Raji (cell line): ENCODE measurements at regions not wholly inside any gene's neighbourhood (a gene's known extent, or its start where the extent isn't known, plus 50 kb on each side); places are given as distances from the start of the nearest gene placed in this dataset.

Experiments
- POLR2A ChIP-seq: IDR thresholded peaks from 2 replicates; pipeline ENCODE4 v1.6.1; 2011; ENCODE audit warnings: low read depth, low read length, control low read depth; ENCODE audit not compliant: insufficient read depth

DNA sequence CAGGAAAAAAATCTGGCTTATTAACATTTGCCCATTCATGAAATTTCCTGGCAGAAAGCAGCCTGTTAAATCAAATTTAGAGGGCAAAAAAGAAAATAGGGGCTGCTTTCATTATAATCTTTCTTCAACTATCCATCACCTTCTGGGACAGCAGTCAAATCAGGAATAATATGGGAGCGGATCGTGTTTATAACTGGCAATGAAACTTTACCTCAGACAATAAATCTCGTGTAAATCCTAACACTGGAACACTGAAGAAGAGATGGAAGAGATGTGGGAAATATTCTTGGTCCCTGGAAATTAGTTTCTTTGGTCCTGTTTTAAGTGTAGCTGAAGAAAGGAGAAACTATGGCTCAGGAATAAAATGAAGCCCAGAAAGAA lies 77.5 kb upstream of the SERTAD2 start:
- no peak for TF ChIP-seq POLR2A

DNA sequence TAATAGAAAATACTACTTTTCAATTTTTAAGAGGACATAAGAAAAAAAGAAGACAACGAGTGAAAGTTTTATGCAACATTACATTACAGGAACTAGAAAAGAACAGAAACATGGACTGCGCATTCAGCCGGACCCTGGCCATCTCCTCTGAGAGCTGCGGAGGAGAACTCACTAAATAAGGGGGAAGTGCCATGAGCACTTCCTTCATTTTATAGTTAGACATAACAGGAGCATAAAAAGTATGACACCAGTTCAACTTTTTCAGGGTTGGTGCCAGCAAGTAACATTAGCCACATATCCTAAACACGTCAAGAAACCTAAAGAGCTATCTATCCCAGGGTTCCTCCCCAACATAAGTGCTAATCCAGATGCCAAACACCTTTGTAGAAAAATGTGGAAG lies 78.0 kb upstream of the SERTAD2 start:
- TF ChIP-seq POLR2A: no peak

DNA sequence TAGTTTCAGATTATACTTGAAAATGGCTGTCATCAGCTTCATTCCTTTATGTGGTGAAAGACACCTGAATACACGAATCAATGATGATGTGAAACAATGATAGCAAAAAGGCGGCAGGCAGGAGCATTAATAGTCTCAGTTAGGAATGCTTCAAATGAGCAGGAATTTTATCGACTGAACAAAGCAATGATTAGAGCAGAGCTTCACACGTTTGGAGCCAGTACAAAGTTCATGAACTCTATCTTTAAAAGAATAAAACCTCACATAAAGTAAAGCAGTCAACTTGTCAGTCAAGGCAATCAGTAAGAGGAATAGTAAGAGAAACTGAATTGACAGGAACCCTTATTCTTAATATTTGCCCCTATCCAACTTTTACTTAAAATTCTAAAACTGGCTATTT lies 78.4 kb upstream of the SERTAD2 start:
- no peak for TF ChIP-seq POLR2A

DNA sequence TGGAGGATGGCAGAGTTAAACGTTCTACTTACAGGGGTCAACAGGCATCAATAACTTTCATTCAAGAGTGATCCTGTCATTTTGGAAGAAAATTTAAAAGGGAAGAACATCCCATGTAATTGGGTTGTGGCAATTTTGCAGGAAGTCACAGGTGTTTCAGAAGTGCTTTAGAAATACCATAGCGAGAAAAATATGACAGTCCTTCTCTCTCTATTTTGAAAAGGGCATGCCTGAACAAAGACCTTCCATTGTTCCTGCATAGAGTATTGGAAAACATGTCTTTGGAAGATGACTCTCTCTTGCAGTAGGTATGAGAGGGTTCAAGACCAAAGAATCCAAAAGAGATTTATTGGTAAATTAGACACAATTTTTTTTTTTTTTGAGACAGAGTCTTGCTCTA lies 81.8 kb upstream of the SERTAD2 start:
- no peak for TF ChIP-seq POLR2A

DNA sequence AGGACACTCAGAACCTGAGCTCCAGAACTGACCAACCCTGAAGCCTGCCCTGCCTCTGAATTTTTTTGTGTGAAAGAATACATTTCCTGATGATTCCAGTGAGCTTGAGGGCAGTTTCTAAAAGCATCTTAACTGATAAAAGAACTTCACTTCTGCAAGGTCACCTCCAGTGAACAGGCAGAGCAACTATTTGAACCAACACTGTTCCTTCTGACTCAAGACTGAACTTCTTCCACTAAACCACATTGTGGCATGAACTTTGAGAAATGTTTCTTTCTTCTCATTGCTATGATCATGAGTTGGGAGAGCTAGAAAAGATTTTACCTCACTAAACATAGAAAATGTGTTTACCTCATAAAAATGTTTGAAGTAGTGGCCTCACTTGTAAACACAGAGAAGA lies 83.8 kb upstream of the SERTAD2 start:
- no peak for TF ChIP-seq POLR2A

DNA sequence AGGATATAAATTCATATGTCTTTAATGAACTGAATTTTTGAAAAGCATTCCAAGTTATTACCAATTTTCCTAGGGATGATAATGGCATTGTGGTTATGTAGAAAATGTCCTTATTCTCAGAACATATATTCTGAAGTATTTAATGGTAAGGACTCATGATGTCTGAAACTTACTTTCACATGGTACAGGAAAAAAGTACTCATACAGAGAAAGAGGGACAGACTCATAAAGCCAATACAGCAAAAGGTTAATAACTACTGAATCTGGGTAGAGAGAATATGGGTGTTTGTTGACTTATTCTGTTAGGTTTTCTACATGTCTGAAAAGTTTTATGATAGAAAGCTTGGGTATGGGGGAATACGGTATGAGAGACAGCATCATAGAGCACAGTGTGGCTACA lies 84.3 kb upstream of the SERTAD2 start:
- no peak for TF ChIP-seq POLR2A

DNA sequence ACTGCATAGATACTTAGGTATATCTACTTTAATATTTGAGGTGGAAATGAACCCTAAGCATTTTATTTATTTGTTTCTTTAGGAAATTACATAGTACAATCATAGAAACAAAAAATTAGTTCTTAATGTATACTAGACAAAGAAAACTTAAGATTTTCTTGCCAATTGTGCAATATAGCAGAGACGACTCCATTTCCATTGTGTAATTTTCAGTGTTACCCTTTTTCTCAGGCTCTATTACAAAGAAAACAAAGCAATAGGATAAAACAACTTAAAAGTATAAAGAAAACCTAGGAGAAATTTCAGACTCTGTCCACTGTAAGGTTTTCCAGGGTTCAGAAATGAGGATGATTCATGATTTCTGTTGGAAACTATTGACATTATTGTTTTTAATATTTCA lies 89.0 kb upstream of the SERTAD2 start:
- no peak for TF ChIP-seq POLR2A

DNA sequence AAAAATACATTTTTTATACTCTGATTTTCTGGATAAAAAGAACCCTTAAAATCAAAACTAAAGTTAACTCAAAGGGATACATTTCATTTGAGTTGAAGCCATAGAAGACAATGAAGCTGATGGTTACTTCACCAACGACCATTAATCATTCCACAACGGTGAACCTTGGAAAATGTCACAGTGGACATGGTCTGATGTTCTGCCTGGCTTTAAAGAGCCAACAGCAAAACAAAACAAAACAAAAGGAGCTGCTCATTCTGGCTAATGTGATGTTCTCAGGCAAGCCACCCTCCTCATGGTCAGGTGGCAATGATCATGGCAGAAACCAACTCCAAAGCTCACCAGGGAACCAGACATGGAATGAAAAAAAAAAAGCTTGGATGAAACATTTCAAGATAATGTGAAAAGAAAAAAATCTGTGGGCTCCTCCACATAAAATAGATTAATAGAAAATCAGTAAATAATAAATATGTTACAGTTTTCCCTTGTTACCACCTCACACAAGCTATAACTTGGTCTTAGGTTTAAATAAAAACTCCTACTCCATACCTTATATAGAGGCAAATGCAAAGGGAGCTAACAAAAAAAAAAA lies 90.1 kb upstream of the SERTAD2 start:
- TF ChIP-seq POLR2A: no peak

DNA sequence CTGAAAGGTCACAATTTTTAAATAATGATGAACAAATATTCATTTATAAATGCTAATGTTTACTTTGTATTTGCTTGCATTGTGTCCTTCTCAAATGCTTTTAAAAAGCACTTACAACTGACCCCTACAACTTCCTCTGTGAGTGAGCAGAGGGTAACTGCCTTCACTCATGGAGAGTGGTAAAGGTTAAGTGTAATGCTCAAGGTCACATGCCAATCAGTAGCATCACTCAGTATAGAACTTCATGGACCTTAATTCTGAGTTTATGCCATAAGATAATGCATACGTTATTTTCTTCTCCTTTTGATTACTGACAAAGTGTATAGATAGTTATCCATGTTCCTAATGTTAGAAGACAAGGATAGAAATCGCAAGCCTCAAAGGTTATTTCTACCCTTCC lies 91.8 kb upstream of the SERTAD2 start:
- TF ChIP-seq POLR2A: no peak

DNA sequence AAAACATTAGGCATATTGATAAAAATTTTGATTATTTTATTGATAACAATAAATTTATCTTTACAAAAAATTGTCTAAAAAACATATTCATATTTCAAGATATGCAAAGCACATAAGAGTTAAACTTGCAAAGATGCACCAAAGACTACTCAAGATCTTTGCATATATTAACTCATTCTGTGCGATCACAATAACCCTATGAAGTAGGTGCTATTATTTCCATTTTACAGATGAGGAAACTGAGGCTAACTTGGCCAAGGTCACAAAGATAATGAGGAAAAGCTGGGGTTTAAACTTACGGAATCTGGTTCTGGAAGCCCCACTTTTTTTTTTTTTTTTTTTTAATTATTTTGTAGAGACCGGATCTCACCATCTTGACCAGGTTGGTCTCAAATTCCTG lies 94.4 kb upstream of the SERTAD2 start:
- TF ChIP-seq POLR2A: no peak

DNA sequence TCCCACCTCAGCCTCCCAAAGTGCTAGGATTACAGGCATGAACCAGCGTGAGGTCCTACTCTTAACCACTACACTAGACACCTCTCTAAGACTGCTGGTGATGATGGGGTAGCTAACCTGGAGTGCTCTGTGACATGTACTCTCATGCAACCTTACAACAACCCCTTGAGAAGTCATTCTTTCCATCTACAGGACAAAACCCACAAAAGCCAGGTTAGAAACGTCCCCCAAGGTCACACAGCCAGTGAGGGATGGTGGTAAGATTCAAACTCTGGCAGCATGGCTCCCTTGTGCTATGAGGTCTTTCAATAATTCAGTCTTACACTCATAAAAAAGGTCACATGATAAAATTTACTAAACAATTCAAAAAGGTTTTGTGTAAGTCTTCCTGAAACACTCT lies 94.8 kb upstream of the SERTAD2 start:
- TF ChIP-seq POLR2A: 0 out of 2 replicates have a peak, but pooled peaks have one; percentile 13

DNA sequence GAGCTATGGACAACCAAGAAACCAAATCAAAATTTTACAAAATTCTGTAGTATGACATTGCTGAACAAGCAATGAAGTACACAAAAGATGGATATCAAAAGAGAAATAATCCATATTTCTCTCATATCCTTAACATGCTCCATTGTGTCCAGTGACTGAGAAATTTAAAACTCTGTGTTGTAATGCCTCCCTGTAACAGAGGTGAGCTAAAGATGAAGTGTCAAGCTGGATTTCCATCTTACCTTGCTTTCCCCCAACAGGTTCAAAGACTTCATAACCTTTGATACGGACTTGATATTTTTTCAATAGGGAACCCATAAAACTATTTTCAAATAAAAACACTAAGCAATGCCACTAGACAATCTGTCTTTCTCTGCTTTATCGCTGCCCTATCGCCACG lies 95.7 kb upstream of the SERTAD2 start:
- TF ChIP-seq POLR2A: no peak

DNA sequence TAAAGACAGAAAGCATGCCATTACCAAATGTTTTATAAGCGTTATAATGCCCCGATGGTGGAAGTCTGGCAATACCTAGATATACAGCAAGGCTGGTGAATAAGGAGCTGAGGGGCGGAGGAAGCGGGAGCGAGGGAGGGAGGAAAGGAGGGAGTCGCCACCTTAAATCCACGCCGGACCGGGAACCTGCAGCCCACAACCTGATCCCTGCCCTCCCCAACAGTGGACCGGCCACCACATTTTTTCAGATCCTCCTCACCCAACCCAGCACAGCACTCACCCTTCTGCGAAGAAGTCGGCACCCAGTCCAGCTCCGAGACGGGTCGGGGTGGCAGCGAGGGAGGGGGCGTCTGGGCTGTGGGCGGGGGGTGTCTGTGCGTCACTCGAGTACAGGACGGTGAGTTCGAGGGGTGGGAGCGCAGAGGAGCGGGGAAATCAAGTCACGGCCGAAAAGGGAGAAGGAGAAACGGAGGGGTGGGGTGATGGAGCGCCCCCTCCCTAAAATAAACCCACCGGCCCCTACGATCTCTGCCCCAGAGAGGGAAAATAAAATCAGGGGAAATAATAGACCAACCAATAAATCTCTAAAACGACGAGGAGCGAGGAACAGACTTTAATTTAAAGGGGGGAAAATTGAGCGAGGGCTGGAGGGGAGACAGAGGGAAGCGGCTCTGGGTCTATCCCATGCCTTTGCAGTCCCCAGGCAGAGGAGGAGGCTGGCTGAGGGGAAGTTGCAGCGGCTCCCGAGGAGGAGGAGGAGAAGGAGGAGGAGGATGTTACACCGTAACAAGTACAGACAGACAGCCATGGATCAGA lies 96.5 kb upstream of the SERTAD2 start:
- TF ChIP-seq POLR2A: no peak

DNA sequence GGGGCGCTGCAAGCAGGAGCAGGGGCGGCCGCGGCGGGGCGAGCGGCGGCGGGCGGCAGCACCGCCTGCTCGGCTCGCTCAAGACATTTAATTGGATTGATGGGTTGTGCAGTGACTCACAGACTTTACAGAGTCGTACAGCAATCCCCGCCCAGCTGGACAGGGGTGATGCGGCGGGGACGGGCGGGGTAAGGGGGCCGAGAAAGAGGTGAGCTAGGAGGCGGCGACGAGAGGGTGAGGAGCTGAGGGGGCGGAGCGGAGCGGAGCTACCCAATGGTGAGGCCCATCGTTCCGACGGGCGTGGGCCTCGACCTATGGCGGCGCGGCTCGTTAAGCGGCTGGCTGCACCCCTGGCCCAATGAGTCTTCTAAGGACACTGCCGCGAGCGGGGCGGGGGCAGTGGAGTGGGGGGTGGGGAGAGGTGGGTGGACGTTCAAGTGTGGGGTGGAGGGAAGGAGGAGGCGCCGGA lies 97.1 kb upstream of the SERTAD2 start:
- peak; percentile 93 for TF ChIP-seq POLR2A

DNA sequence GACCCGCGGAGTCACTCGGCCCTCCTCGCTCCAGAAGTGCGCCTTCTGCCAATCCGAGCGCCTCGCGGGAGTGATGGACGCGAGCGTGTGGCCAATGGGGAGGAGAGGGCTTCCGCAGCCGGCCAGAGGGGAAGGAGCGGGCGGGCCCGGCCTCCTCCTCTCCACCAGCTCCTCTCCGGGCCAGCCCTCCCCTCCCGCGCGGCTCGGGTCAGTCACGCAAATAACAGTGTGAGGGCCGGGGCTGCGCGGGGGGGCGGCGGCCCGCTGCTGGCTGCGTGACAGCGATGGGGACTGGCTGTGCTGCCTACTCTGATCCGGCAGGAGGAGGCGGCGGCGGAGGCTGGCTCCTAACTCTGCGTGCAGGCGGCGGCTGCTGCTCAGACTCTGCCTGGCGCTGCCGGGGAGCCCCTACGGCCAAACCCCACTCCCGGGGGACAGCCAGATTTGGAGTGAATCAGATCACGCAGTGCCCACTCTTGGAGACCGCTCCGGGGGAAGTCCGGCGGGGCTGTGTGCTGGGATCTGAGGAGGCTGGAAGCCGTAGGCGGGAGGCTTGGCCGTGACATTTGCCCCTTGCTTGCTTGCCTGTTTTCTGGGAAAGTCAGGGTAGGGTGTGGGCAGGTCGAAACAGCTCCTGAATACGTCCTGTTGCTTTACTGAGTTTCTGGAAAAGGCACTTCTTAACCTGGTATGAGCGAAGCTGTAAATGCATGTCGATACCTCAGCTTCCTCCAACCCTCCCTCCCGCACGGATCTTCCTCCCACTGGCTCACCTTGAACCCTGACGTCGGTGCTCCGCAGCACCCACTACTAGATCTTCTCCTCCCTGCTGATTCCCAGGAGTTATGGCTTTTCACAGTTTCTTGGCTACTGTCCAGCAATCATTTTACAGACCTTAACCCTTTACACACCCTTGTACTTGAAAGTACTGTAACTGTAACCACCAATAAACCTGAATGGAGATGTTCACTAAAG lies 97.9 kb upstream of the SERTAD2 start:
- peak; percentile 61; the same call in 1 of the 2 replicates for TF ChIP-seq POLR2A

DNA sequence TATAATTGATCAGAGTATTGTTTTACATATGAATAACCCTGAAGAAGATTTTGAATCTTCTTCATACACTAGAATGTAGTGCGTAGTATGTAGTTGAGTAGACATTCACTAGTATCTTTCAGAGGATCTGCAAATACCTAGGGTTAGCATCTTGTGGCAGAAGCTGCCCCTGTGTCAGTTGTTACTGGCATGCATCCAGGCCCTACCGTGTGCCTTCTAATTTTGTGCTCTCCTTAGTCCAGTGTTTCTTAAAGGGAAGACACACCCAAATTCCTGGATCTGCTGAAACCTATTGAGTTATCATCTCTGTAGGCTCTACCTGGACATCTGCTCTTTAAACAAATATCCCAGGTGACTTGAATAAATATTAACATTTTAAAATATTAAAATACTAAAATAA lies 99.7 kb upstream of the SERTAD2 start:
- no peak for TF ChIP-seq POLR2A

DNA sequence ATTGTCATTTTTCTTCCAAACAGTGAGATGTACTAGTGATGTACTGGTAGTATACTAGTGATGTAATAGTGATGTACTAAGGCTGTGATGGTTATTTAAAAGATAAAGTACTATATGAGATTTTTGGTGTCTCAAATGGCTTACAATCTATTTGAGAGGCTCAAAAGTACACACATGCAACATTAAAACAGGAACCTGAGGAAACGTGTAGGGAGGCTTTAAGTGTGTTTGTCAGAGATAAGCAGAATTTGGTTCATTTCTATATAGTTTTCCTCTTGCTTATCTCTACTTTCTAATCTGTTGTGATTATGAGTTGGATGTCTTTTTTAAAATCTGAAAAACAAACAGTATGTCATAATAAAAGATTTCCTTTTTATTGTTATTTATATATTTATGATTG lies 100.9 kb upstream of the SERTAD2 start:
- no peak for TF ChIP-seq POLR2A
